Gastrocnemius medialis (tissue), 4 donors: ENCODE measurements at regions not wholly inside any gene's neighbourhood (a gene's known extent, or its start where the extent isn't known, plus 50 kb on each side); places are given as distances from the start of the nearest gene placed in this dataset.
"Not testable (repeated sequence)": the region's sequence is repeated elsewhere in the genome, so short reads cannot be mapped to it uniquely, and the experiment has no call there.

ENCODE experiments used
- CTCF ChIP-seq, 5 experiments: fragments of 450-650 bp in 3 of 5; fragments of 200-600 bp in 2 of 5; sonication (generic) in 2 of 5; IDR thresholded peaks in 4 of 5; conservative IDR thresholded peaks in 1 of 5; 1 replicate in 4 of 5; 2 replicates in 1 of 5; pipeline ENCODE4 v1.5.1; 2016 to 2019; ENCODE audit warnings: antibody characterized with exemption in 5 of 5, mild to moderate bottlenecking in 3 of 5, moderate library complexity in 3 of 5
- POLR2A ChIP-seq, 2 donors: fragments of 450-650 bp; IDR thresholded peaks; one replicate each; pipeline ENCODE4 v1.6.1; 2017; ENCODE audit warnings: antibody characterized with exemption in 2 of 2, mild to moderate bottlenecking in 2 of 2, moderate library complexity in 2 of 2

- not testable (repeated sequence) for TF ChIP-seq POLR2A (IDR thresholded peaks at IDR 0.05); CTCF (IDR thresholded peaks at IDR 0.05 in 4 of 5, conservative IDR thresholded peaks at IDR 0.05 in 1 of 5)
Measured at GRCh38 chr12:70013016-70013415, 188.0 kb downstream of the MYRFL start.
